ENCODE measurements at regions not wholly inside any gene's neighbourhood (a gene's known extent, or its start where the extent isn't known, plus 50 kb on each side); places are given as distances from the start of the nearest gene placed in this dataset.

GRCh38 chr1:68322096-68322495, 89.8 kb upstream of the WLS start:
- no peak for TF ChIP-seq CTCF (IDR thresholded peaks at IDR 0.05)
- TF ChIP-seq POLR2A (IDR thresholded peaks at IDR 0.05): no peak
- no peak for TF ChIP-seq POLR2AphosphoS5 (IDR thresholded peaks at IDR 0.05; ENCODE audit: insufficient read depth in 1 of 2, low read depth in 1 of 2)
